ENCODE measurements at regions not wholly inside any gene's neighbourhood (a gene's known extent, or its start where the extent isn't known, plus 50 kb on each side); places are given as distances from the start of the nearest gene placed in this dataset.

GRCh38 chr1:232221802-232222499, 408.0 kb downstream of the SIPA1L2 start:
- FAIRE-seq (no peak), DNase-seq (ENCODE audit: insufficient read length, low spot score) (no peak)
- no peak for TF ChIP-seq CTCF (IDR thresholded peaks at IDR 0.05; ENCODE audit: insufficient read depth, missing control alignments)

DNA sequence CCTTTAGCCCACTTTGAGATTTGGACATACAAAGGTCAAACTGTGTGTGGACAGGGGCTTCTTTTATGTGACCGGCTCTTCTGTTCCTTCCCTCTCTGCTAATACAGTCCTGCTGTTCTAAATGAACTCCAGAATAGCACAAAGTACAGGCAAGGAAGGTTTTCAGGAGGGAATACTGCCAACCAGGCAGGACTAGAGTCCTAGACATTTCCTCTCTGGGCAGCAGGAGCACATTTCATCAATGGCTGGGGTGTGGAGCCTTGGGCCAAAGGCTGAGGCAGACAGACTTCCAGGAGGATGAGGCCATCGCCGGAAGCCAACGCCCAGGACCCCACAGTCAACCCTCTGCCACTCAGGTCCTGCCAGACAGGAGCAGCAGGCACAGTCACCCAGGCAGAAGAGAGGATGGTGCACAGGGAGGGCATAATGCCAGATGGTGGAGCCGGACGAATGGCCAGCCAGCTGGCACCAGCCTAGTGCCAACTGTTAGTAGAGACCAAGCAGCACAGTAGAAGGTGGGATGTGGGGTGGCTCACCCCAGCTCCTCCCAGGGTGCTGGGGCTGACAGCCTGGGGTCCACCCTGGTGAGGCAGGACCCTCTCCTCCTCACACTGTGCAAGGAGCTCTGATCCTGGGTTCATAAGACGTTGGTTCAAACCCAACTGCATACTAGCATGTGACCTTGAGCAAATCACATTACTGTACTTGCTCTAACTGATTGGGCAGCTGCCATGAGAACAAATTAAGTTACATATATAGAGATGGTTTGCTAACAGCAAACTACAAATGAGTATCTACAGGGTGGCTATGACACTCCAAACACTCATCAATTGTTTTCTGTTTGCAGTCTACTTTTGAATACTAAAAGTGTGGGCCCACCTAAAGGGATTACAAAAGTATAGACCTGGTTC, 410.7 kb downstream of the SIPA1L2 start:
- DNase-seq (ENCODE audit: insufficient read length, low spot score) (no peak), FAIRE-seq (no peak)
- no peak for TF ChIP-seq CTCF (IDR thresholded peaks at IDR 0.05; ENCODE audit: insufficient read depth, missing control alignments)

DNA sequence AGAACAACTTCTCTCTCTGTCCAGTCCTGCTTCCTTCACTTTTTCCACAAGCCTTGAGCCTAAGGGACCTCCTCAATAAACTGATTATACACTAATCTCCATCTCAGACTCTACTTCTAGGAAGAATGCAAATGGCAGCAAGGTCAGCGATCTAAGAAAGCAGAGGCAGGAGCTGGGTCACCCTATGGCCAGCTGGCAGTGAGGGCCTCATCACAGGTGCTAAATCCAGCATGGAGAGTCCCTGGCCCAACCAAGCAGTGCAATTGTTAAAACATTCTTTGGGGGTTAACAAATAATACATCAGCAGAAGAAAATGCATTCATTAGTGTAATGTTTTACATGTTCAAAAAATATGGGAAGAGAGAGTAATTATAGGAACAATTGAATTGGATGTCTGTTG, 416.0 kb downstream of the SIPA1L2 start:
- FAIRE-seq (no peak), DNase-seq (ENCODE audit: insufficient read length, low spot score) (no peak)
- no peak for TF ChIP-seq CTCF (IDR thresholded peaks at IDR 0.05; ENCODE audit: insufficient read depth, missing control alignments)

DNA sequence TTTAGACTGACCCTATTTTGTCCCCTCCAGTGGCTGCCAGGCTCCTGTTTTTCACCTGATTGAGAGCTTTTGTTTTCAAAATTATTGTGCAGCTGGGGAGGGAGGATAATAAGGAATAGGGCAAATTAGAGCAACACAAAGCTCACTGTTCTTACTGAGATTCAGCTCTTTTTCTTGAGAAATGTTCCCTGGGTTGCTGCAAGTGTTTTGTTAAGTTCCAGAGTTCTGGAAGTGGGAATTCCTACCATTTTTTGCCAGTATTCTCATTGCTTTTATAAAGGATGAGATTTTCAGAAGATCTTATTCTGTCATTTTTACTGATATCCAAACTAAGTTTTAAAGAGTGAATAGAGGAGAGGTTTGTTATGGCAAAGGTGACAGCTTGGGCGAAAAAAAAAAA, 417.7 kb downstream of the SIPA1L2 start:
- no peak for DNase-seq (ENCODE audit: insufficient read length, low spot score)
- no peak for TF ChIP-seq CTCF (IDR thresholded peaks at IDR 0.05; ENCODE audit: insufficient read depth, missing control alignments)
- no peak for FAIRE-seq

DNA sequence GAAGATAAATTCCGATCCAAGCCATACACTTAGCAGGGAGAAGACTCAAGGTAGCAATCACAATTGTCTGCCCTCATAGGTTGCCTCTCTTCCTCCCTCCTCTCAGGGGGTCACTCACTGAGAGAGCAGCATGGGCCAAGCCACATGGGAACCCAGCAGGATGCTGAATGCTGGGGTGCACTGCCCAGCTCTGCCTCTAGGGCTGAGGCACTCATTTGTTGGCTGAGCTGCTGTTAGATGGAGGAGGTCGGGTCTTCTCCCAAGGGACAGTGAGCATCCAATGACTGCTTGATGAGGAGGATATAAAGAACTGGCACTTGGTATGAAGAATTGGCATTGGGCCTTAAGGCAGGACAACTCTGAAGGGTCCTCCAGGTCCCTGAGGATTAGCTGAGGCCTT, 418.8 kb downstream of the SIPA1L2 start:
- FAIRE-seq (no peak), DNase-seq (ENCODE audit: insufficient read length, low spot score) (no peak)
- TF ChIP-seq CTCF (IDR thresholded peaks at IDR 0.05; ENCODE audit: insufficient read depth, missing control alignments) = peak; percentile 23

GRCh38 chr1:232209357-232209756, 420.6 kb downstream of the SIPA1L2 start:
- FAIRE-seq = no peak
- DNase-seq (ENCODE audit: insufficient read length, low spot score) = no peak
- no peak for TF ChIP-seq CTCF (IDR thresholded peaks at IDR 0.05; ENCODE audit: insufficient read depth, missing control alignments)

Measured in D721Med (cell line).